ENCODE measurements at regions not wholly inside any gene's neighbourhood (a gene's known extent, or its start where the extent isn't known, plus 50 kb on each side); places are given as distances from the start of the nearest gene placed in this dataset.

DNA sequence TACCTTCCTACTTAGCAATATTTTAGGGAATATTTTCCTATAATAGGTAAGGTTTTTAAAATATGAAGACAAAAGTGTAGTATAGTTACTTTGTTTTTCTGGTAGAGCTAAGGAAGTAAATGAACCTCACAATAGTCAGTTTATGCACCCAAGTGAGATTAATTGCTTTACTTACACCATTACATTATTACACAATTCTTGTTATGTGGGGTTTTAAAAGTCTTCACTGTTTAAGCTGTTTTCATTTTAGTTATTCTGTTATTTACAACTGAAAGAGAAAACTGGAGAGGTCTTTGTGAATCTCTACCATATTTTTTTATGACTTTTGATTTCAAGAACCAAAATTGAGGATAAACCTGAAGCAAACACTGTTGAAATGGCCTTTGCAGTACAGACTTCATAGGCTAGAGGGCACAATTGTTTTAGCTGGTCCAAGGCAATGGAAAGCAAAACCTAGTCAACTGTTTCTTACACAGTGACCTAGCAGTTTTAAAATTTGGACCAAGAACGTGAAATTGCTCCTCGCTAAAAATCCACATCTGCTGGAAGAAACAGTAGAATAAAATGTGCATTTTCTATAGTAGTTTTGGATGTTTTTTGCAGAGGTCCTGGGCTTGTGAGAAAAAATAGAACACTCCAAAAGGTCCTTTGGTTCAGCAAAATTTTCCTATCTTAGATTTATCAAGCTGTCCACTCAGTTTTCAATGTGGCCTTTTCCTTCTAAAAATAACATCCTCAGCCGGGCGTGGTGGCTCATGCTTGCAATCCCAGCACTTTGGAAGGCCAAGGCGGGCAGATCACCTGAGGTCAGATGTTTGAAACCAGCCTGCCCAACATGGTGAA lies 66.4 kb upstream of the FER start:
- no peak for TF ChIP-seq EZH2phosphoT487 (IDR thresholded peaks at IDR 0.05; ENCODE audit: borderline replicate concordance)
- TF ChIP-seq, protein P1, sequence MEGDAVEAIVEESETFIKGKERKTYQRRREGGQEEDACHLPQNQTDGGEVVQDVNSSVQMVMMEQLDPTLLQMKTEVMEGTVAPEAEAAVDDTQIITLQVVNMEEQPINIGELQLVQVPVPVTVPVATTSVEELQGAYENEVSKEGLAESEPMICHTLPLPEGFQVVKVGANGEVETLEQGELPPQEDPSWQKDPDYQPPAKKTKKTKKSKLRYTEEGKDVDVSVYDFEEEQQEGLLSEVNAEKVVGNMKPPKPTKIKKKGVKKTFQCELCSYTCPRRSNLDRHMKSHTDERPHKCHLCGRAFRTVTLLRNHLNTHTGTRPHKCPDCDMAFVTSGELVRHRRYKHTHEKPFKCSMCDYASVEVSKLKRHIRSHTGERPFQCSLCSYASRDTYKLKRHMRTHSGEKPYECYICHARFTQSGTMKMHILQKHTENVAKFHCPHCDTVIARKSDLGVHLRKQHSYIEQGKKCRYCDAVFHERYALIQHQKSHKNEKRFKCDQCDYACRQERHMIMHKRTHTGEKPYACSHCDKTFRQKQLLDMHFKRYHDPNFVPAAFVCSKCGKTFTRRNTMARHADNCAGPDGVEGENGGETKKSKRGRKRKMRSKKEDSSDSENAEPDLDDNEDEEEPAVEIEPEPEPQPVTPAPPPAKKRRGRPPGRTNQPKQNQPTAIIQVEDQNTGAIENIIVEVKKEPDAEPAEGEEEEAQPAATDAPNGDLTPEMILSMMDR (conservative IDR thresholded peaks at IDR 0.05; ENCODE audit: low read length): peak; percentile 67
- Histone ChIP-seq H3K36me3 (ENCODE audit: insufficient read depth, low read length) (no peaks in the 10 kb centered on the region), H3F3A (ENCODE audit: low read depth) (no peaks in the 10 kb centered on the region), H3K9me3 (ENCODE audit: insufficient read depth, low read depth, low read length) (no peaks in the 10 kb centered on the region), H3K9me2 (replicated peaks; ENCODE audit: low read depth, low read length) (no peaks in the 10 kb centered on the region), H3K4me2 (ENCODE audit: low read depth, low read length, poor library complexity, severe bottlenecking) (no peak overlapping the region), H4K20me1 (ENCODE audit: insufficient read depth, low read length, poor library complexity, severe bottlenecking) (no peaks in the 10 kb centered on the region), H3K9ac (ENCODE audit: low read depth, low read length, poor library complexity, severe bottlenecking) (no peak overlapping the region), H3K79me2 (ENCODE audit: insufficient read depth, low read length) (no peaks in the 10 kb centered on the region), H2AFZ (ENCODE audit: low read length) (no peak overlapping the region), H3K4me1 (ENCODE audit: insufficient read depth, low read length, poor library complexity, severe bottlenecking) (no peaks in the 10 kb centered on the region), H3K4me3 (ENCODE audit: low read length, poor library complexity, severe bottlenecking) (no peak overlapping the region), H3K27me3 (ENCODE audit: insufficient read depth, low read length, poor library complexity, severe bottlenecking) (no peaks in the 10 kb centered on the region)

DNA sequence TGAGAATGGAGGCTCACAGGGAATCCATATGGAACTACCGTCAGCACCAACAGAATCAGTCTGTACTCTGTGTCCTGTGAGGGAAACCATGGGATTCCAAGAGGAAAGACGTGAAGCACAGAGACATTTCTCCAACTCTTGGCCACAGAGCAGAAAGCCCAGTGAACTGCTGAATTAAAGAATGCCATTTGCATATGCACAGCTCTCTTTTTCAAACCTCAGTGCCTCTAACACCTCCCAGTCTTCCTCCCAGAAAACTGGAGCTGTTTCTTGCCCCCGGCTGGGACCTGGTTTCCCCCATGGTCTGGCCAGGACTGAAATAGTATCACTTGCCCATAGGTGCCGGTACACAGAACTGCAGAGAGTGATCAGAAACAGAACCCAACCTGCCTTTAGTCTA lies 69.6 kb upstream of the FER start:
- no peak overlapping the region for H3K4me2 ChIP-seq (ENCODE audit: low read depth, low read length, poor library complexity, severe bottlenecking)
- no peaks in the 10 kb centered on the region for H3K4me1 ChIP-seq (ENCODE audit: insufficient read depth, low read length, poor library complexity, severe bottlenecking)
- H2AFZ ChIP-seq (ENCODE audit: low read length): no peak overlapping the region; the same call in 1 of the 2 replicates
- no peaks in the 10 kb centered on the region for H3K9me2 ChIP-seq (replicated peaks; ENCODE audit: low read depth, low read length)
- no peaks in the 10 kb centered on the region for H3K79me2 ChIP-seq (ENCODE audit: insufficient read depth, low read length)
- H3K4me3 ChIP-seq (ENCODE audit: low read length, poor library complexity, severe bottlenecking): no peak overlapping the region
- H3K9me3 ChIP-seq (ENCODE audit: insufficient read depth, low read depth, low read length): no peaks in the 10 kb centered on the region
- H3F3A ChIP-seq (ENCODE audit: low read depth): no peaks in the 10 kb centered on the region
- TF ChIP-seq, protein P1 (conservative IDR thresholded peaks at IDR 0.05; ENCODE audit: low read length): no peak
- TF ChIP-seq EZH2phosphoT487 (IDR thresholded peaks at IDR 0.05; ENCODE audit: borderline replicate concordance): no peak
- H4K20me1 ChIP-seq (ENCODE audit: insufficient read depth, low read length, poor library complexity, severe bottlenecking): no peaks in the 10 kb centered on the region
- H3K27me3 ChIP-seq (ENCODE audit: insufficient read depth, low read length, poor library complexity, severe bottlenecking): no peaks in the 10 kb centered on the region
- H3K36me3 ChIP-seq (ENCODE audit: insufficient read depth, low read length): no peaks in the 10 kb centered on the region
- H3K9ac ChIP-seq (ENCODE audit: low read depth, low read length, poor library complexity, severe bottlenecking): no peak overlapping the region

DNA sequence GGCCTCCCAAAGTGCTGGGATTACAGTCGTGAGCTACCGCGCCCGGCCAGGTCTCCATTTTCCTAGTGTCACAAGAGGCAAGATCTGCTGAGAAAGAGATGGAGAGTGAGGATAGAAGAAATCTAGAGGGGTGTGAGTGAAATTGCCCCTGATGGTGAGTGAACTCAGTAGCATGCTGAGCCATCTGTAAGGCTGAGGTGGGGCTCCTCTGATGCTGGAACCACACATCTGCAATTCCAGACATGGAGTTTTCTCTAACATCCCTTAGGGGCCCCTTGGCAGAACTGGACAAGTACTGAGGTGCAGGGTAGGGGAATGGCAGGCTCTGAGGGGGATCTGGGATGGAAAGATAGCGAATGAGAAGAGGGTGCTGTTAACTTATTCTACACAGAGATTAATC lies 72.0 kb upstream of the FER start:
- no peak overlapping the region for H2AFZ ChIP-seq (ENCODE audit: low read length)
- no peak for TF ChIP-seq EZH2phosphoT487 (IDR thresholded peaks at IDR 0.05; ENCODE audit: borderline replicate concordance)
- TF ChIP-seq, protein P1 (conservative IDR thresholded peaks at IDR 0.05; ENCODE audit: low read length): no peak

More for the DNA sequence above, 72.0 kb upstream of the FER start:
- Histone ChIP-seq H4K20me1 (ENCODE audit: insufficient read depth, low read length, poor library complexity, severe bottlenecking) (no peaks in the 10 kb centered on the region), H3K4me2 (ENCODE audit: low read depth, low read length, poor library complexity, severe bottlenecking) (no peak overlapping the region), H3K9ac (ENCODE audit: low read depth, low read length, poor library complexity, severe bottlenecking) (no peak overlapping the region), H3K4me3 (ENCODE audit: low read length, poor library complexity, severe bottlenecking) (no peak overlapping the region), H3K9me3 (ENCODE audit: insufficient read depth, low read depth, low read length) (no peaks in the 10 kb centered on the region), H3K4me1 (ENCODE audit: insufficient read depth, low read length, poor library complexity, severe bottlenecking) (no peaks in the 10 kb centered on the region), H3K27me3 (ENCODE audit: insufficient read depth, low read length, poor library complexity, severe bottlenecking) (no peaks in the 10 kb centered on the region), H3K36me3 (ENCODE audit: insufficient read depth, low read length) (no peaks in the 10 kb centered on the region), H3K9me2 (replicated peaks; ENCODE audit: low read depth, low read length) (no peaks in the 10 kb centered on the region), H3K79me2 (ENCODE audit: insufficient read depth, low read length) (no peaks in the 10 kb centered on the region), H3F3A (ENCODE audit: low read depth) (no peaks in the 10 kb centered on the region)

Measured in Loucy (cell line).